ENCODE measurements at regions not wholly inside any gene's neighbourhood (a gene's known extent, or its start where the extent isn't known, plus 50 kb on each side); places are given as distances from the start of the nearest gene placed in this dataset.

DNA sequence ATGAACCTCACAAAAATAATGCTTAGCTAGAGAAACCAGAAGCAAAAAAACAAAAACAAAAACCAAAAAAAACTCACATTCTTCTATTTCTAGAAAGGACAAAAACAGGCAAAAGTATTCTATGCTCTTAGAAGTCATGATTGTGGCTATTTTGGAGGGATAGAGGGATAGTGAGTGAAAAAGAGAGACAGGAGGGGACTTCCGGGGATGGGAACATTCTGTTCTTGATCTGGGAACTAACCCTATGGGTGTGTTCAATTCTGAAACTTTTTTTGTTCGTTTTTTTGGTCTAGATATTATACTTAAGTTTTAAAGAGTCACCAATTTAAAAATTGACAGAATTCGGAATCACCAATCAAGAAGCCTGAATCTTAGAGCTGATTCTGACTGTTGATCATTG, 120.0 kb upstream of the TPM1 start:
- Histone ChIP-seq H3K27ac (ENCODE audit: control insufficient read depth, insufficient read depth, low read length) (no peak overlapping the region), H2AFZ (ENCODE audit: control insufficient read depth, low read length) (no peak overlapping the region)
- no peak for FAIRE-seq

DNA sequence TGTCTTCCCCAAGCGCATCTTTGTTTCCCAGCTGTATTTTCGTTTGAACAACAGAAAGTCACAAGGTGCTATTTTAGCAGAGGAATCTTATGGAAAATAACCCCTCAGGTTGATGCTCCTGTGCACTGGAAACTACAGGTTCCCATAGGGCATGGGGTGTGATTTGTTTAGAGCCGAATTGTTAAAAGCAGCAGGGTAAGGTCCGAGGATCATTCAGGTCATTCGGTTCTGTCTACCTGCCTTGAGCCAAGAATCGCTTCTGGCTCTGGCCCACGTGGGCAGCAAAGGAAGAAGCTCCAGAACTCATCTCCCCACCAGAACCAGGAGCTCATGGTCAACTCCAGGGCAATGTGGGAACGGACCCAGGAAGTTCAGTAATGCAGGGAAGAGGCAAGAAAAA, 116.7 kb upstream of the TPM1 start:
- Histone ChIP-seq H3K9me1 (ENCODE audit: control insufficient read depth, extremely low read depth, insufficient read depth, low read length) (no peaks in the 10 kb centered on the region), H3K4me1 (ENCODE audit: control insufficient read depth, extremely low read depth, insufficient read depth, low read length) (peaks cover 24% of the 10 kb centered on the region), H3K36me3 (ENCODE audit: control insufficient read depth in 2 of 2, extremely low read depth in 1 of 2, insufficient read depth in 2 of 2, low read length in 2 of 2) (no peaks in the 10 kb centered on the region), H3K9me3 (ENCODE audit: control insufficient read depth, low read depth, low read length) (no peaks in the 10 kb centered on the region), H3K27ac (ENCODE audit: control insufficient read depth, insufficient read depth, low read length) (no peak overlapping the region), H2AFZ (ENCODE audit: control insufficient read depth, low read length) (no peak overlapping the region), H3K27me3 (ENCODE audit: control insufficient read depth, extremely low read depth, insufficient read depth, low read length) (no peaks in the 10 kb centered on the region), H3K4me3 (ENCODE audit: control insufficient read depth in 2 of 3, extremely low read depth in 1 of 3, insufficient read depth in 2 of 3, low read depth in 1 of 3, low read length in 3 of 3) (no peak overlapping the region), H4K20me1 (ENCODE audit: control insufficient read depth, extremely low read depth, insufficient read depth, low read length) (no peaks in the 10 kb centered on the region), H3K79me2 (ENCODE audit: control insufficient read depth, insufficient read depth, low read length) (no peaks in the 10 kb centered on the region), H3K4me2 (ENCODE audit: control insufficient read depth, extremely low read depth, insufficient read depth, low read depth, low read length) (no peak overlapping the region), H3K9ac (ENCODE audit: control insufficient read depth, extremely low read depth, insufficient read depth, low read length) (no peak overlapping the region)
- TF ChIP-seq, protein P1, sequence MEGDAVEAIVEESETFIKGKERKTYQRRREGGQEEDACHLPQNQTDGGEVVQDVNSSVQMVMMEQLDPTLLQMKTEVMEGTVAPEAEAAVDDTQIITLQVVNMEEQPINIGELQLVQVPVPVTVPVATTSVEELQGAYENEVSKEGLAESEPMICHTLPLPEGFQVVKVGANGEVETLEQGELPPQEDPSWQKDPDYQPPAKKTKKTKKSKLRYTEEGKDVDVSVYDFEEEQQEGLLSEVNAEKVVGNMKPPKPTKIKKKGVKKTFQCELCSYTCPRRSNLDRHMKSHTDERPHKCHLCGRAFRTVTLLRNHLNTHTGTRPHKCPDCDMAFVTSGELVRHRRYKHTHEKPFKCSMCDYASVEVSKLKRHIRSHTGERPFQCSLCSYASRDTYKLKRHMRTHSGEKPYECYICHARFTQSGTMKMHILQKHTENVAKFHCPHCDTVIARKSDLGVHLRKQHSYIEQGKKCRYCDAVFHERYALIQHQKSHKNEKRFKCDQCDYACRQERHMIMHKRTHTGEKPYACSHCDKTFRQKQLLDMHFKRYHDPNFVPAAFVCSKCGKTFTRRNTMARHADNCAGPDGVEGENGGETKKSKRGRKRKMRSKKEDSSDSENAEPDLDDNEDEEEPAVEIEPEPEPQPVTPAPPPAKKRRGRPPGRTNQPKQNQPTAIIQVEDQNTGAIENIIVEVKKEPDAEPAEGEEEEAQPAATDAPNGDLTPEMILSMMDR (optimal IDR thresholded peaks at IDR 0.05 in 1 of 3, IDR thresholded peaks at IDR 0.05 in 1 of 3, conservative IDR thresholded peaks at IDR 0.05 in 1 of 3; ENCODE audit: extremely low read depth in 1 of 3, insufficient read depth in 2 of 3, low read length in 3 of 3), result no peak
- TF ChIP-seq EZH2 (IDR thresholded peaks at IDR 0.05; ENCODE audit: low read length), result no peak
- DNase-seq (ENCODE audit: low read depth, low spot score) (no peak), FAIRE-seq (no peak)
- dilution Hi-C loops (cut with MboI; ENCODE audit: extremely low pct_ligation_motif_present, low sequenced_read_pairs), result loop anchor here (10.0 kb wide), 2 partner anchors 61 to 69 kb away; no protein-coding TSS in a partner anchor

More for the DNA sequence above, 120.0 kb upstream of the TPM1 start:
- Histone ChIP-seq H3K9me3 (ENCODE audit: control insufficient read depth, low read depth, low read length) (no peaks in the 10 kb centered on the region), H4K20me1 (ENCODE audit: control insufficient read depth, extremely low read depth, insufficient read depth, low read length) (no peaks in the 10 kb centered on the region), H3K36me3 (ENCODE audit: control insufficient read depth in 2 of 2, extremely low read depth in 1 of 2, insufficient read depth in 2 of 2, low read length in 2 of 2) (no peaks in the 10 kb centered on the region), H3K9ac (ENCODE audit: control insufficient read depth, extremely low read depth, insufficient read depth, low read length) (no peak overlapping the region), H3K4me3 (ENCODE audit: control insufficient read depth in 2 of 3, extremely low read depth in 1 of 3, insufficient read depth in 2 of 3, low read depth in 1 of 3, low read length in 3 of 3) (no peak overlapping the region), H3K79me2 (ENCODE audit: control insufficient read depth, insufficient read depth, low read length) (no peaks in the 10 kb centered on the region), H3K9me1 (ENCODE audit: control insufficient read depth, extremely low read depth, insufficient read depth, low read length) (no peaks in the 10 kb centered on the region), H3K4me2 (ENCODE audit: control insufficient read depth, extremely low read depth, insufficient read depth, low read depth, low read length) (no peak overlapping the region), H3K27me3 (ENCODE audit: control insufficient read depth, extremely low read depth, insufficient read depth, low read length) (no peaks in the 10 kb centered on the region), H3K4me1 (ENCODE audit: control insufficient read depth, extremely low read depth, insufficient read depth, low read length) (peaks cover 4% of the 10 kb centered on the region)
- no peak for DNase-seq (ENCODE audit: low read depth, low spot score)
- dilution Hi-C loops (cut with MboI; ENCODE audit: extremely low pct_ligation_motif_present, low sequenced_read_pairs), result loop anchor here (10.0 kb wide), 2 partner anchors 58 to 72 kb away; no protein-coding TSS in a partner anchor
- TF ChIP-seq, protein P1 (optimal IDR thresholded peaks at IDR 0.05 in 1 of 3, IDR thresholded peaks at IDR 0.05 in 1 of 3, conservative IDR thresholded peaks at IDR 0.05 in 1 of 3; ENCODE audit: extremely low read depth in 1 of 3, insufficient read depth in 2 of 3, low read length in 3 of 3), result no peak
- no peak for TF ChIP-seq EZH2 (IDR thresholded peaks at IDR 0.05; ENCODE audit: low read length)

Measured in keratinocyte (primary cell).